SU-DHL-6 (cell line): ENCODE measurements at regions not wholly inside any gene's neighbourhood (a gene's known extent, or its start where the extent isn't known, plus 50 kb on each side); places are given as distances from the start of the nearest gene placed in this dataset.

Experiments
- H2AFZ ChIP-seq: fragments of 200-600 bp; sonication (generic); 2 replicates; pipeline ENCODE4 v1.6.1; 2014; ENCODE audit warnings: low read depth, mild to moderate bottlenecking, moderate library complexity, mixed read lengths, antibody characterized with exemption, low read length; ENCODE audit not compliant: severe bottlenecking
- H3F3A ChIP-seq: fragments of 200-600 bp; shearing (Covaris generic); 2 replicates; pipeline ENCODE4 v1.6.0; 2016; ENCODE audit warnings: antibody characterized with exemption, mild to moderate bottlenecking; ENCODE audit not compliant: insufficient read depth
- H3K27ac ChIP-seq: fragments of 200-600 bp; sonication (generic); 2 replicates; pipeline ENCODE4 v1.5.1; 2016; ENCODE audit warnings: low read depth, mild to moderate bottlenecking, low read length, moderate library complexity, mixed read lengths
- H3K27me3 ChIP-seq: fragments of 200-600 bp; sonication (generic), shearing (Covaris generic); 2 replicates; pipeline ENCODE4 v1.6.0; 2014; ENCODE audit warnings: mild to moderate bottlenecking, low read length
- H3K36me3 ChIP-seq: fragments of 200-600 bp; sonication (generic); 2 replicates; pipeline ENCODE4 v1.6.1; 2014; ENCODE audit warnings: mild to moderate bottlenecking, low read length, mixed read lengths
- H3K4me2 ChIP-seq: fragments of 300-600, 200-600 bp; shearing (Covaris generic), sonication (generic); 2 replicates; pipeline ENCODE4 v1.6.0; 2014; ENCODE audit warnings: low read length, low read depth, mild to moderate bottlenecking; ENCODE audit not compliant: poor library complexity, severe bottlenecking
- H3K4me3 ChIP-seq: fragments of 200-600 bp; sonication (generic); 2 replicates; pipeline ENCODE4 v1.5.1; 2014; ENCODE audit warnings: antibody characterized with exemption, low read length, mild to moderate bottlenecking, mixed read lengths; ENCODE audit not compliant: insufficient read depth, poor library complexity, severe bottlenecking
- H3K79me2 ChIP-seq: fragments of 200-600 bp; sonication (generic); 2 replicates; pipeline ENCODE4 v1.6.1; 2014; ENCODE audit warnings: mild to moderate bottlenecking, low read length, moderate library complexity; ENCODE audit not compliant: insufficient read depth
- H3K9ac ChIP-seq: fragments of 200-600 bp; sonication (generic); 2 replicates; pipeline ENCODE4 v1.7.0; 2014; ENCODE audit warnings: mild to moderate bottlenecking, low read length
- H3K9me2 ChIP-seq: fragments of 200-600 bp; sonication (generic); replicated peaks from 2 replicates; pipeline ENCODE4 v1.6.1; 2014; ENCODE audit warnings: low read length; ENCODE audit not compliant: insufficient read depth
- H3K9me3 ChIP-seq: fragments of 200-600 bp; sonication (generic); 2 replicates; pipeline ENCODE4 v1.6.1; 2014; ENCODE audit warnings: low read length, mixed read lengths; ENCODE audit not compliant: insufficient read depth
- H4K20me1 ChIP-seq: fragments of 200-600 bp; sonication (generic); 2 replicates; pipeline ENCODE4 v1.6.1; 2014; ENCODE audit warnings: low read depth, mild to moderate bottlenecking, antibody characterized with exemption, low read length, moderate library complexity, mixed read lengths
- EZH2phosphoT487 ChIP-seq: fragments of 200-600 bp; sonication (generic), shearing (Covaris generic); conservative IDR thresholded peaks from 2 replicates; pipeline ENCODE4 v1.6.1; 2018; ENCODE audit warnings: mild to moderate bottlenecking, antibody characterized with exemption, low read length, moderate library complexity, mixed read lengths
- TF ChIP-seq, protein P1 (sequence below): fragments of 200-600 bp; sonication (generic); IDR thresholded peaks from one replicate; pipeline ENCODE4 v1.5.1; 2017; ENCODE audit warnings: antibody characterized with exemption, mild to moderate bottlenecking, low read length, moderate library complexity; ENCODE audit not compliant: insufficient read depth, poor library complexity, severe bottlenecking

DNA sequence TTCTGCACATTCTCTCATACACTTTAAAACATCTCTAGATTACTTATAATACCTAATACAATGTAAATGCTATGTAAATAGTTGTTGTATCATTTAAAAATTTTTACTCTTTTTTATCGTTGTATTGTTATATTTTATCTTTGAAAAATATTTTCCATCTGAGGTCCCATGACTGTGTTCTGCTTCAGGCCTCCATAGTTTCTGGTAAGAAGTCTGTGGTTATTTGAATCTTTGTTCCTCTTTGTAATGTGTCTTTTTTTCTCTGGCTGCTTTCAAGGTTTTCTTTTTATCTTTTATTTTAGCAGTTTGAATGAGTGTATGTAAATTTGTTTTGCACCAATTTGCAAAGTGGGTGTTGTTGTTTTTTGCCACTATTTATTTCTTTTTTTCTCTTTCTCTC, 263.1 kb downstream of the RPS24 start:
- Histone ChIP-seq H3K9ac (no peak overlapping the region), H3F3A (no peaks in the 10 kb centered on the region), H4K20me1 (no peaks in the 10 kb centered on the region), H3K4me3 (no peak overlapping the region), H3K4me2 (no peak overlapping the region), H2AFZ (no peak overlapping the region), H3K79me2 (no peaks in the 10 kb centered on the region), H3K27me3 (no peaks in the 10 kb centered on the region), H3K36me3 (no peaks in the 10 kb centered on the region), H3K9me3 (peaks cover 7% of the 10 kb centered on the region; the same call in 1 of the 2 replicates), H3K27ac (no peak overlapping the region), H3K9me2 (no peaks in the 10 kb centered on the region)
- no peak for TF ChIP-seq EZH2phosphoT487
- TF ChIP-seq, protein P1, sequence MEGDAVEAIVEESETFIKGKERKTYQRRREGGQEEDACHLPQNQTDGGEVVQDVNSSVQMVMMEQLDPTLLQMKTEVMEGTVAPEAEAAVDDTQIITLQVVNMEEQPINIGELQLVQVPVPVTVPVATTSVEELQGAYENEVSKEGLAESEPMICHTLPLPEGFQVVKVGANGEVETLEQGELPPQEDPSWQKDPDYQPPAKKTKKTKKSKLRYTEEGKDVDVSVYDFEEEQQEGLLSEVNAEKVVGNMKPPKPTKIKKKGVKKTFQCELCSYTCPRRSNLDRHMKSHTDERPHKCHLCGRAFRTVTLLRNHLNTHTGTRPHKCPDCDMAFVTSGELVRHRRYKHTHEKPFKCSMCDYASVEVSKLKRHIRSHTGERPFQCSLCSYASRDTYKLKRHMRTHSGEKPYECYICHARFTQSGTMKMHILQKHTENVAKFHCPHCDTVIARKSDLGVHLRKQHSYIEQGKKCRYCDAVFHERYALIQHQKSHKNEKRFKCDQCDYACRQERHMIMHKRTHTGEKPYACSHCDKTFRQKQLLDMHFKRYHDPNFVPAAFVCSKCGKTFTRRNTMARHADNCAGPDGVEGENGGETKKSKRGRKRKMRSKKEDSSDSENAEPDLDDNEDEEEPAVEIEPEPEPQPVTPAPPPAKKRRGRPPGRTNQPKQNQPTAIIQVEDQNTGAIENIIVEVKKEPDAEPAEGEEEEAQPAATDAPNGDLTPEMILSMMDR: no peak

DNA sequence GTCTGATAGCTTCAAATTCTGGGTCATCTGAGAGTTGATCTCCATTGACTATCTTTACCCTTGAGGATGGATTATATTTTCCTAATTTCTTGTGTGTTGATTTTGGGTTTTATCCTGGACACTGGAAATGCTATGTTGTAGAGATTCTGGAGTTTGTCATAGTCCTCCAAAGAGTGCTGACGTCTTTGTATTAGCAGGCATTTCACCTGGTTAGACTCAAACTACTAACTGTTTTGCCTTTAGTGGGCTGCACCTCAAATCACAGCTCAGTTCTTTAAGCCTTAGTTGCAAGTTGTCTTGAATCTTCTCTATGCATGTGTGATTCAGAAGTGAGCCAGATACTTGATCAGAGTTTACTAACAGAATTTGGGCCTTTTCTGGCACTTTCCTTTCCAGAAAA, 264.3 kb downstream of the RPS24 start:
- H3K4me2 ChIP-seq: no peak overlapping the region
- no peak for TF ChIP-seq EZH2phosphoT487
- TF ChIP-seq, protein P1: no peak
- no peaks in the 10 kb centered on the region for H3K27me3 ChIP-seq
- H3K79me2 ChIP-seq: no peaks in the 10 kb centered on the region
- no peaks in the 10 kb centered on the region for H4K20me1 ChIP-seq
- no peaks in the 10 kb centered on the region for H3K36me3 ChIP-seq
- no peaks in the 10 kb centered on the region for H3K9me2 ChIP-seq
- H3K9me3 ChIP-seq: peaks cover 7% of the 10 kb centered on the region; the same call in 1 of the 2 replicates
- H3K9ac ChIP-seq: no peak overlapping the region
- H3F3A ChIP-seq: peaks cover 8% of the 10 kb centered on the region; the same call in 1 of the 2 replicates
- no peak overlapping the region for H3K4me3 ChIP-seq
- H3K27ac ChIP-seq: no peak overlapping the region
- H2AFZ ChIP-seq: no peak overlapping the region

- TF ChIP-seq, protein P1: no peak
- no peak for TF ChIP-seq EZH2phosphoT487
- no peaks in the 10 kb centered on the region for H3K9me2 ChIP-seq
- H3K27me3 ChIP-seq: no peaks in the 10 kb centered on the region
- no peak overlapping the region for H2AFZ ChIP-seq
- peaks cover 7% of the 10 kb centered on the region; the same call in 1 of the 2 replicates for H3K9me3 ChIP-seq
- no peak overlapping the region for H3K9ac ChIP-seq
- no peak overlapping the region for H3K4me2 ChIP-seq
- H3F3A ChIP-seq: peaks cover 8% of the 10 kb centered on the region; the same call in 1 of the 2 replicates
- H3K79me2 ChIP-seq: no peaks in the 10 kb centered on the region
- H3K36me3 ChIP-seq: no peaks in the 10 kb centered on the region
- no peak overlapping the region for H3K27ac ChIP-seq
- H3K4me3 ChIP-seq: no peak overlapping the region
- H4K20me1 ChIP-seq: no peaks in the 10 kb centered on the region
Observed at GRCh38 chr10:78298835-78299234, 265.2 kb downstream of the RPS24 start.
